Glomerular visceral epithelial cell (primary cell): ENCODE measurements at regions not wholly inside any gene's neighbourhood (a gene's known extent, or its start where the extent isn't known, plus 50 kb on each side); places are given as distances from the start of the nearest gene placed in this dataset.
A peak's percentile ranks its signal among the peaks of the same experiment; 100 is the strongest.
"Not testable (repeated sequence)": the region's sequence is repeated elsewhere in the genome, so short reads cannot be mapped to it uniquely, and the experiment has no call there.

Experiments
- DNase-seq: peaks from one replicate; pipeline ENCODE4 v3.0.0-alpha.2; 2016; ENCODE audit errors: extremely low spot score

DNA sequence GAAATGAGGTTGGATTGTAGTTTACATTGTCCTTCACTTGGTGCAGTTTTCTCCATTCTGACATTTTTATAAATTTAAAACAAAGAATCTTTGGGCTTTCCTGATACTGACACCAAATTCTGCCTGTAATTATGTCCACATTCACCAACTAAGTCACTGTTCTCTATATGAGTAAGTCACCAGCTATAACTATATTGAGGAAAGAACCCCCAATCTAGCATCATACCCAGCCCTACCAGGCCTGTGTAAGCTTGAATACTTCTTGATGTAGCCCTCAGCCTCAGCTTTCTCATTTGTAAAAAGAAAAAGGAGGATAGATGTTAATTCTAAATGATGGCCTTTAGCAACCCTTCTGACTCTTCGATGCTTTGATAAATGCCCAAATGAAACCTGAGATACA is 112.7 kb upstream of the FST start:
- no peak for DNase-seq

DNA sequence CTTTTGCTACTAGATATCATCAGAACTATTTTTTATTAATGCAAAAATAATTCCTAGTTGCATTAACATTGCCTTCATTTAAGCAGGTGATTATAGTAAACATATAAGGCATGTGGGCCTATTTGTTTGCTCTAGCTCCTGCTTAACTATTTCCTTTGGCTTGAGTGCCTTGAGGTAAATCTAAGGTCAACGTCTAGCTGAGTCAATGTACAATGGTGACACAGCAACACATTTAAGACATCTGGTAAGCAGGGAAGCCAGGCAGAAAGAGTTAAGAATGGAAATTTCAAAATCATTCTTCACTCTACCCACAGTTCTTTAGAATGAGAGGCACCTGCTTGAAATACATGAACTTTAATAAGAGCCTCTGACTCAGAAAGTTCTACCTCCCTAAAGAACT is 111.9 kb upstream of the FST start:
- DNase-seq: no peak

DNA sequence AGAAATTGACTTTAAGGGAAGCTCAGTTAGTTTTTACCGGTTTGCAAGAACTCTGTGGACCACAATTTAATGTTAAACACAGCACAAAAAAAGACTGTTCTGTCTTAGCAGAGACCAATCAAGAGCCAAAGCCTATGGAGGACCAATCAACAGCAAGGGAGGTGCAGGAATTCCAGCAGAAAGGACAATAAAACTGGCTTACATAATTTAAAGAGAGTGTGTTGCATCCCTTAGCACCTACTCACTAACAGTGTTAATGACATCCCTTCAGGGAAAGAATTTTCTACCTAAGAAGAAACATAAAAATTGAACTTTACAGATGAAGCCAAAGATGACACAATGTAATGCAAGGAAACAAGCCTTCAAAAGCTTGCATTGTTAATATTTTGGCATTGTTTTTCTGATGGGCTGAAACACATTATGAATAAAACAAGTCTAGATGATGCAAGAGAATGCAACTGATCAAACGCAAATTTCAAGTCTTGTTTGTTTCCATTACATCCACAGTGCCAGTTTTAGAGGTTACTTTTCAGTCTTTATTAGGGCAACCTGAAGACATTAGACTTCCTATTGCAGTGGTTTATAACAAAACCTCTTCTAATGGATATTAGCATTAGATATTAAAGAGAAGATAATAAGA is 111.3 kb upstream of the FST start:
- no peak for DNase-seq

DNA sequence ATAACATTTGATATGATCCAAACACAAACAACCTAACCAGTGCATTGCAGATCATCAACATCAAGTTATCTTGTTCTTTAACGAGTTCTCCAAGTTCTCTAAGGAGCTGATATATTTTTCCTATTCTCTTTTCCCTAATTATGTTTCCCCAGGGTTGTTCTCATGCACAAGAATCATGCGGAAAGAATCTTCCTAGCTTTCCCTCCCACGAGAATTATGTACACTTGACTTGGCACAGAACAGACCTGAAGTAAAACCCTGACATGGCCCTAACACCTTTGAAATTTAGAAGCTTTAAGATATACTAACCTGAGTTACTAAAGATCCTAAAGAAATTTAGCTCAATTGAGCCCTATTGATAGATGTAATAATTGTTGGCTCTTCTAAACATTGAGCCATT is 110.7 kb upstream of the FST start:
- DNase-seq: no peak

DNA sequence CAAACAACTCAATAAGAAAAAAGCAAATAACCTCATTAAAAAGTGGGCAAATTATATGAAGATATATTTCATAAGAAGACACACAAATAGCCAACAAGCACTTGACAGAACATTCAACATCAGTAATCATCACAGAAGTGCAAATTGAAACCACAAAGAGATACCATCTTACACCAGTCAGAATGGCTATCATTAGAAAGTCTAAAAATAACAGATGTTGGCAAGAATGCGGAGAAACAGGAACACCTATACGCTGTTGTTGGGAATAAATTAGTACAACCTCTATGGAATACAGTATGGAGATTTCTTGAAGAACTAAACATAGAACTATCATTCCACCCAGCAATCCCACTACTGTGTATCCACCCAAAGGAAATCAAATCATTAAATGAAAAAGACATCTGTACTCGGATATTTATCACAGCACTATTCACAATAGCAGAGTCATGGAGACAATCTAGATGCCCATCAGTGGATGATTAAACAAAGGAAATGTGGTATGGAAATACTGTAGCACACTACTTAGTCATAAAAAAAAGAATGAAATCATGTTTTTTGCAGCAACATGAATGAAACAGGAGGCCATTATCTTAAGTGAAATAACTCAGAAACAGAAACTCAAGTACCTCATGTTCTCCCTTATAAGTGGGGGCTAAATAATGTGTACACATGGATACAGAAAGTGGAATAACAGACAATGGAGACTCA is 106.8 kb upstream of the FST start:
- no peak for DNase-seq

DNA sequence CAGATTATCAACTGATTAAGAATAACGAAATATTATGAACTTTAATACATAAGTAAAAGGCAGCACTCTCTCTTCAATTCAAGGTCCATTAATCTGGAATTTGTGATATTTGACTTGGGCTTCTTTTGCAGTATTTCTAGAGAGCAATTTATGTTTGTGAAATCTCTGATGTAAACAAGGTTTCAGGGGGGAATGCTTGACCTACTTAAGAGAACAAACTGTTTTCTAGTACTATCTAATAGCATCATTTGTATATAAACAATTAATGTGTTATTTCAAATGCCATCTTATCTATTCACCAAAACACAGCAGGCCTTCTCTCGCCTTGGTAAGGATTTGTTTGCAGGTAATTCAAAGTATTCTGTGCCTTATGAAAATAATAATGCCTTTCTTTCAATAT is 103.6 kb upstream of the FST start:
- DNase-seq: no peak

DNA sequence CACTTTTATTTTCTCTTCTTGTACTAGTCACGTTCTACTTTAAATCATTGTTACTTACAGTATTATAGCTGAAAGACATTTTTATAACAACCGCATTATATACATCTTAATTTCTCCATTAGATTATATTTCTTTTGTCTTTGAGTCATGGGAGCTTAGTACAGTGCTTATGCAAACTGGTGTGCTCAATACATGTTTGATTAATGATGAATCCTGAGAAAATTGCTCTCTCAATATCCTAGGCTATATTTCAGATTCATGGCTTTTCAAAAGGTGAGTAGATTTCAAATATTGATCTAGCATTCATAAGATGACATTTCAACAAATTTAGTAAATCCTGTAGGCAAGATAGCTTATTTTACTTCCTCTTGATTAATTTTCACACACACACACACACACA is 102.2 kb upstream of the FST start:
- DNase-seq: no peak

DNA sequence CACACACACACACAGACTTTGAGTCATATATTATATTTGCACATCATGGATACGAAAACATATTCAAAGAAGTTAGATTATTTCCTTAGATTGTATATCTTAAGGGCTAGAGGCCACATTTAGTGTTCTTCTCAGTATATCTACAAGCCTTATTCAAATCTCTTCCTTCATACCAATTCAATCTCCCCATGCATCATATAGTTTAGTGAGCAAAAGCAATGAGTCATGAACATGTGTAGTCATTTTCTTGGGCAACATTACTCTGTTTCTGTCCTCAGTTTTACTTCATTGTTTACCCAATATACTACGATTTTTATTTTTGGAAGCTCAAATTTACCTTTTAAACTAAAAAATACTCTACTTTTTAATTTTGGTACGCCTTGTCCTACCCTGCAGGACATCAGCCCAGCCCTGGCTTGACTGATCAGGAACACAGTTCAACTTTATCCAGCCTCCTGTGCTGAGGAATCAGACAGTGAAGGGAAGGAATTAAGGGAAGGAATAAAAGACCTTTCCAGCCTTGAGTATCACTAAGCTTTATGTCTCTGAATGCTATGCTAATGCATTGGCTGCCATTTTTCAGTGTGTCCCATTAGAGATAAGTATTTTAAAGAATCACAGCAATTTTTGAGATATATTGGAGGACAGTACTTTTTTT is 101.7 kb upstream of the FST start:
- DNase-seq: peak; percentile 15

DNA sequence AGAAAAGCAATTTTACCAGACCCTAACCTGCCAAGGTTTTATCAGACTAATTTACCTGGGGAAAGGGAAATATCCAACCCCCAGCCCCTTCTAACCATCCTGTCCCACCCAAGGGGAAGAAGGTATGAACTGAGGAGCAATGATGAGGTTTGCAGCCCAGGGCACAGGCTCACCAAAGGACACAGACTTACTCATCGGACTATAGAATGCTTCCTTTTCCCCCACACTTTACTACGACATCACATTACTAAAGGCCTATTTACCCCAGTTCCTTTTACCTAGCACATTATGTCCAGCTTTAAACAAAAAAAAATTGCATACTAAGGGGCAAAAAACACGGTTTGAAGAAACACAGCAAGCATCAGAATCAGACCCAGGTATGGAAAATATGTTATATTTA is 94.1 kb upstream of the FST start:
- DNase-seq: no peak

DNA sequence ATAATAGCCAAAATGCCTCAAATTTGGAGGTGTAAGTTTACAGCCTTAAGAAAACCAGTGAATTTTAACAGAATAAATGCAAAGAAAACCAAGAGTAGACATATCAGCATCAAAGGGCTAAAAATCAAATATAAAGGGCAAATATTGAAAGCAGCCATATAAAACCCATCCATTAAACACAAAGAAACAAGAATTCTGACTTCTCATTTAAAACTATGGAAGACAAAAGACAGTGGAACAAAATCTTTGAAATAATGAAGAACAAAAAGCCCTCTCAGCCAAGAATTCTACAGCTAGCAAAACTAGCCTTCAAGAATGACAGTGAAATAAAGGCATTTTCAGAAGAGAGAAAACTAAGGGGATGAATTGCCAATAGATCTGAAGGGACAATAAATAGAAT is 91.3 kb upstream of the FST start:
- no peak for DNase-seq

DNA sequence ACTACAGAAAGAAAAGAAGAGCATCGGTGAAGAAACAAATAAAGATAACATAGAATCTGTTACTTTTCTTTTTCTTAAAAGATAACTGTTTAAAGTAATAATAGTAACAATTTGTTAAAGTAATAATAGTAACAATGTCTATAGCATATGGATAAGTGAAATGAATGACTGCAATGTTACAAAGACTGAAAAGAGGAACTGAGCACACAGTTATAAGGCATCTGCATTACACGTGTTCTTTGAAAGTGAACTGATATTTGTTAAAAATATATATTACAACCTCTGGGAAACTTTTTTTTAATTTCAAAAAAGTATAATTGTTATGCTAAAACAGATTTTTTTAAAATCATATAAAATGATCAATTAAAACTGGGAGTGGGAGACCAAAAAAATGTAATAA is 88.4 kb upstream of the FST start:
- no peak for DNase-seq

DNA sequence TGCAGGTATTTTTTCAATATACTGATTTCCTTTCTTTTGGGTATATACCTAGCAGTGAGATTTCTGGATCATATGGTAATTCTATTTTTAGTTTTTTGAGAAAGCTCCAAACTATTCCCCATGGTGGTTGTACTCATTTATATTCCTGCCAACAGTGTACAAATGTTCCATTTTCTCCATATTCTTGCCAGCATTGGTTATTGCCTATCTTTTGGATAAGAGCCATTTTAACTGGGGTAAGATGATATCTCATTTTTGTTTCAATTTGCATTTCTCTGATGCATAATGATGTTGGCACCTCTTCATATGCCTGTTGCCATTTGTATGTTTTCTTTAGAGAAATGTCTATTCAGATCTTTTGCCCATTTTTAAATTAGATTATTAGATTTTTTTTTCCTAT is 85.6 kb upstream of the FST start:
- DNase-seq: no peak

DNA sequence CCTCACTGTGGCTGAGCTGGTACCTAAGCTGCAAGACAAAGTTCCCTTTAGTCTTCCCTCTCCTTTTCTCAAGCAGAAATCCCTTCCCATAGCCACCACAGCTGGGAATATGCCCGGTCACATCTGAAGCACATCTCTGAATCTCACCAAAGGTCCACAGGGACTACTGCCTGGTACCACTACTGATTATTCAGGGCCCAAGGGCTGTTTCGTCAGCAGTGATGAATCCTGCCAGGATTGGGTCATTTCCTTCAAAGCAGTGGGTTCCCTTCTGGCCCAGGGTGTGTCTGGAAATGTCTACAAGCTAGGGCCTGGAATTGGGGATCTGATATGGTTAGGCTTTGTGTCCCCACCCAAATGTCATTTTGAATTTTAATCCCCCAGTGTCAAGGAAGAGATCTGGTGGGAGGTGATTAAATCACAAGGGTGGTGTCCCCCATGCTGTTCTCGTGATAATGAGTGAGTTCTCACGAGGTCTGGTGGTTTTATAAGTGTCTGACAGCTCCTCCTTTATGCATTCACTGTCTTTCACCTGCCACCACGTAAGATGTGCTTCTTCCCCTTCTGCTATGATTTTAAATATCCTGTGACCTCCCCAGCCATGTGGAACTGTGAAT is 83.2 kb upstream of the FST start:
- DNase-seq: no peak

DNA sequence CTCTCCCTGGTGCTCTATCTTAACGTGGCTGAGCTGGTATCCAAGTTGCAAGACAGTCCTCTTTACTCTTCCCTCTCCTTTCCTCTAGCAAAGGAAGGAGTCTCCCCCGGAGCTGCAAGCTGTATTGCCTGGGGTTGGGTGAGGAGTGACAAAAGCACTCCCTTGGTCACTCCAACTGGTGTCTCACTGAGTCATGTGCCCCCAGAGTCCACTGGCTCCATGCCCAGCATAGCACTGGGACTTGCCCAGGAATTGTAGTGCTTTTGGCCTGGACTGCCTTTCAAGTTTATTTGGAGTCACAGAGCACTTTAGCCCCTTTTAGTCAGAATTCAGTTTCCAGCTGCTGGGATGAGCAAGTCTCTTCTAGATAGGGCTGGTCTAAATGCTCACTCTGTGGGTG is 82.6 kb upstream of the FST start:
- peak; percentile 73 for DNase-seq

DNA sequence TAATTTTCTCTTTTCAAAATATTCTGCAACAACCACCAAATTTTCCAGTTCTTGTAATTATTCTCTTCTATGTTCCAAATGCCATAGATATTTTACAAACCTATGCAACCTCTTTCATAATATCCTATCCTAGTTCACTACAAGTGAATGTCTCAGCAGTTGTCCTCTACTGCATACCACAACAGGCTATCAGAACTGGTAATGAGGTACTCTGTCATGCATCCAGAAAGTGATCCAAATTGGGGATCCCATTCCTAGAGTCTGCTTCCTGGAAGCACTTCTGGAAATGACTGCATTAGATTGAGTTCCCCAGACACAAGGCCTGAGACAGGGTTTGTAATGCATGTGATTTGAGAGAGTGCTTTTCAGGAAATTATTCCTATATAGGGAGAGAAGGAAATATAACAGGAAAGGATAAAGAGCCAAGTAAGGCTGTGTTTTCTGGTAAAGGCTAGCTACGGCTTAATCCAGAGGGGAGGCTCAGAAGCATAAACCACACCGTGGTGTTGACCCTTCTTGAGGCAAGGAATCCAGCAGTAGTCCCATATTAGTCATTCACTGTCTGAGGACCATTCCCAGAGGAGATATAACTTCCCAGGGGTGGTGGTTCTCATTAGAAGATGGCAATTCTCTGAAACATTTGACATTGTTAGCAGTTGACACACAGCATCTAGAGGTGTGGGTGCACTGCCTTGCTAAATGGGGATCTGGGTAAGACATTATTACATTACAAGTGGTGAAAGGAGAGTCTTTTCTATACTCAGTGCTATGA is 80.3 kb upstream of the FST start:
- no peak for DNase-seq

DNA sequence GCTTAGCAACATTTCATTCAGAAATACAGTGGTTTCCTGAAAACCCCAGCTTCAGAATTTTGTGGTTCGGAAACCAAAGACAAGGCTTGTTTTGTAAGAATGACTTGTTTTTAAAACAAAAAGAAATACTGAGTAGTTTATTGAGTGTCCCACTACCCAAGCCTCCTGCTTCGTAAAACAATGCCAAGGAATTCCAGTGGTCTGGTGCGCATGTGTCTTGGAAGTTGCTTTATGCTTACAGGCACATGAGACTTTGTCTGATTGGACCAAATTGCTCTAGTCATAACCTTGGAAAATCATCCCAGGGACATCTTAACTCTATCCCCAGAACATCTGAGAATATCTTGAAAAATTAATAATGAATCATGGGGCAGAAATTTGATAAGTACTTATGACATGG is 77.1 kb upstream of the FST start:
- DNase-seq: no peak

DNA sequence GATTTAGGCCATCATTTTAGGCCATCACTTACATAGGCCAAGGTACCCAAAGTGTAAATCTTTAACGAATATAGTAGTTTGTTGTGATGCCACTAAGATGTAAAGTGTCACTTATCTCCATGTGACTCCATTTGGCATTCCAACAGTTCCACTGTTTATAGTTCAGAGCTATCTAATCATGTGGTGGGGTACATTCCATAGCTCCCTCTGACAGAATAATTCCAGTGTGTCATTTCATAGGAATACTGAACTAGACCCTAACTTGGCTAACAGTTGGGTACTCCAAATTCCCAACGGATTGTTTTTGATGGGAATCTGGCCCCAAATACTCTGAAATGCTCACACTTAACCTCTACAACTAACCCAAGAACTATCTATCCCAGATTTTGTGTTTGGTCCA is 76.7 kb upstream of the FST start:
- no peak for DNase-seq

DNA sequence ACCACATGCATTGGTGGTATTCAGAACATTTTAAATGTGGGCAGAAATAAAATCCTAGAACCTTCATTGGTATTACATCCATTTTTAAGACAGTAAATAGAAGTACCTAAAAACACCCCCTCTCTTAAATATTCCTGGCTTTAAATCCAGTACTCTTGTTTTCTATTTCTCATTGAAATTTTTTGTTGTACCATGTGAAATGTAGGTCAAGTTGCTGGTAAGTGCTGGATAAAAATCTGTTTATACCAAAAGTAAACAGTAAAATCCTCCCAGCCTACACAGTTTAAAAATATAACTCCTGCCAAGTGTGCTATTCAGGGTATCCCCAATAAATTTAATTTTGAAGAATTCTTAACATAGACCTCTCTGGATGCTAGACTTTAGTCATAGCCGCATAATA is 75.0 kb upstream of the FST start:
- no peak for DNase-seq

DNA sequence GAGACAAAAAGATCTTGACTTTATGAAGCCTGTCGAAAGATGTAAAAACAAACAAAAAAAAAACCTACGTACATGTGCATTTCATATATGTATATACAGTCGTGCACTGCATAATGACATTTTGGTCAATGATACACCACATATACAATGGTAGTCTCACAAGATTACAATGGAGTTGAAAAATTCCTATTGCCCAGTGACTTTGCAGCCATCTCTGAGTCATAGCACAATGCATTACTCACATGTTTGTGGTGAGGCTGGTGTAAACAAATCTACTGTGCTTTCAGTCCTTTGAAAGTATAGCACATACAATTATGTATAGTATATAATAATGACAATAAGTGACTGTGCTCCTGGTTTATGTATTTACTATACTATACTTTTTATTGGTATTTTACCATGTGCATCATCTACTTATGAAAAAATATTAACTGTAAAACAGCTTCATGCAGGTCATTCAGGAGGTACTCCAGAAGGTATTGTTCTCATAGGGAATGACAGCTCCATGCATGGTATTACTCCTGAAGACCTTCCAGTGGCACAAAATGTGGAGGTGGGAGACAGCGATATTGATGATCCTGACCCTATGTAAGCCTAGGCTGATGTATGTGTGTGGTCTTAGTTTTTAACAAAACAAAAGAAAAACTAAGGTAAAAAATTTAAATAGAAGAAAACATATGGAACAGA is 73.7 kb upstream of the FST start:
- peak; percentile 62 for DNase-seq

DNA sequence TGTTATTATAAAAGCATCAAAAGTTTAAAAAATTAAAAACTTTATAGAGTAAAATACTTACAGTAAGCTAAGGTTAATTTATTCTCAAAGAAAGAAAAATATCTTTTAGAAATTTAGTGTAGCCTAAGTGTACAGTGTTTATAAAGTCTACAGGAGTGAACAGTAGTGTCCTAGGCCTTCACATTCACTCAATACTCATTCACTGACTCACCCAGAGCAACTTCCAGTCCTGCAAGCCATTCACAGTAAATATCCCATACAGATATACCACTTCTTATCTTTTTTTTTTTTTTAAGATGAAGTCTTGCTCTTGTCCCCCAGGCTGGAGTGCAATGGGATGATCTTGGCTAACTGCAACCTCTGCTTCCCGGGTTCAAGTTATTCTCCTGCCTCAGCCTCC is 73.1 kb upstream of the FST start:
- DNase-seq: no peak

DNA sequence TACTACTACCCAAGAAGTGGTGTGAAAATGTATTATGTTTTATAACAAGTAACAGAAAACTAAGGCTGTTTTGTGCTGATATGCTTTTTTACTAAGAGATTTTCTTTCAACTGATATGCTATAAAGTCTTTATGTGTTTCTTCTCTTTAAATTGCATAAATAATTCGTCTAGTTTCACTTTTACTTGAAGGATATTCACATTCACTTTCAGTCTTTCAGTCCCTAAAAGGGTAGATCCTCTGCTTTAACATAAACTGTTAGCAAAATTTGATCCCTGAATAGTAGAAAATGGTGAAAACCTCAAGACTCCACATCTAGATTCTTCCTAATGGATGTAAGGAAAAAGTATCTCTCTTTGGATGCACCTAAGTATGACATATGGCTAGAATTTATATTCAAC is 69.0 kb upstream of the FST start:
- no peak for DNase-seq

DNA sequence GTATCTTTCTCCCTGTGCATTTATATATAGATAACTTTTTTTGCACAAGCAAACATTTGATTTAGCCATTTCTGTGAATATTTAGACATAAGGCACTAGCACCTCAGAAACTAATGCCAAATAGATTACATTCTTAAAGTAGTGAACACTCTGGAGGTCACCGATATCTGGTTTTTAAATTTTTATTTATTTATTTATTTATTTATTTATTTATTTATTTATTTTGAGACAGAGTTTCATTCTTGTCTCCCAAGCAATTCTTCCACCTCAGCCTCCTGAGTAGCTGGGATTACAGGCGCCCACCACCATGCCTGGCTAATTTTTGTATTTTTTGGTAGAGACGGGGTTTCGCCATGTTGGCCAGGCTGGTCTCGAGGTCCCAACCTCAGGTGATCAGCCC is 67.9 kb upstream of the FST start:
- not testable (repeated sequence) for DNase-seq
